Kidney (tissue), 13 donors: ENCODE measurements at regions not wholly inside any gene's neighbourhood (a gene's known extent, or its start where the extent isn't known, plus 50 kb on each side); places are given as distances from the start of the nearest gene placed in this dataset.

Experiments
- DNase-seq, 5 donors: peaks; one replicate each; pipeline ENCODE4 v3.0.0-alpha.2; 2013 to 2020
- FAIRE-seq: peaks from 2 replicates; lab custom pipeline; 2012; peaks lifted over from hg19 to GRCh38; lab: Jason Lieb, UNC
- H3K27ac ChIP-seq, 2 donors: one replicate each; pipeline ENCODE4 v1.7.0; 2013; ENCODE audit warnings: low read depth in 2 of 2, low read length in 2 of 2, inconsistent platforms in 1 of 2
- H3K27me3 ChIP-seq: one replicate; pipeline ENCODE4 v1.7.1; 2013; ENCODE audit warnings: low read length, inconsistent platforms; ENCODE audit not compliant: control insufficient read depth, insufficient read depth
- H3K36me3 ChIP-seq, 3 donors: one replicate each; pipeline versions ENCODE4 v1.7.0 to v1.7.1; 2013; ENCODE audit warnings: low read length in 3 of 3, control low read depth in 1 of 3, inconsistent platforms in 1 of 3; ENCODE audit not compliant: insufficient read depth in 3 of 3, control insufficient read depth in 2 of 3
- H3K4me1 ChIP-seq, 3 donors: one replicate each; pipeline versions ENCODE4 v1.7.0 to v1.7.1; 2013; ENCODE audit warnings: low read length in 3 of 3, inconsistent platforms in 1 of 3, low read depth in 1 of 3; ENCODE audit not compliant: control insufficient read depth in 2 of 3, insufficient read depth in 2 of 3
- H3K4me3 ChIP-seq, 3 donors: one replicate each; pipeline versions ENCODE4 v1.7.0 to v1.8.1; 2013; ENCODE audit warnings: low read length in 3 of 3, control low read depth in 1 of 3, inconsistent platforms in 1 of 3
- H3K9ac ChIP-seq, 3 donors: one replicate each; pipeline versions ENCODE4 v1.7.0 to v1.7.1; 2013; ENCODE audit warnings: low read length in 3 of 3, control low read depth in 1 of 3, inconsistent platforms in 1 of 3
- H3K9me3 ChIP-seq, 3 donors: one replicate each; pipeline versions ENCODE4 v1.7.0 to v1.7.1; 2013; ENCODE audit warnings: low read length in 3 of 3, control low read depth in 1 of 3, inconsistent platforms in 1 of 3; ENCODE audit not compliant: control insufficient read depth in 2 of 3, insufficient read depth in 1 of 3
- CTCF ChIP-seq: IDR thresholded peaks from 3 replicates; pipeline ENCODE4 v1.5.1; 2012; ENCODE audit warnings: mild to moderate bottlenecking, moderate library complexity, borderline replicate concordance; ENCODE audit not compliant: insufficient read depth; ENCODE audit errors: extremely low read depth
- intact Hi-C: fragments of 100-400 bp; cut with DNase I; formaldehyde crosslinking; loops from one replicate; pipeline ENCODE4 v1.11.1; 2022
- donor health status: control.
- donor health status: control.
- donor health status: control.
- donor health status: control.
- donor health status: control.
- donor health status: DM: yes; HTN: yes; CAD: no.
- donor health status: Normal renal cell carcinoma (clear cell type).

GRCh38 chr5:135233477-135233876 lies 165.6 kb downstream of the MACROH2A1 start:
- Histone ChIP-seq H3K4me1 (peaks cover 0 to 3% (median 0%) of the 10 kb centered on the region in 3 donors), H3K27ac (no peak overlapping the region), H3K36me3 (no peaks in the 10 kb centered on the region), H3K27me3 (no peaks in the 10 kb centered on the region), H3K9me3 (peaks cover 0 to 4% (median 0%) of the 10 kb centered on the region in 3 donors), H3K4me3 (no peak overlapping the region), H3K9ac (no peak overlapping the region)
- no peak for TF ChIP-seq CTCF
- peak in 1 of 5 donors; percentile 44 for DNase-seq
- intact Hi-C loops: no loop called here
- no peak for FAIRE-seq

GRCh38 chr5:135232958-135233357 lies 166.1 kb downstream of the MACROH2A1 start:
- H3K9me3 ChIP-seq: peaks cover 0 to 9% (median 2%) of the 10 kb centered on the region in 3 donors
- no peak for TF ChIP-seq CTCF
- H3K9ac ChIP-seq: no peak overlapping the region
- no peak overlapping the region for H3K4me3 ChIP-seq
- peaks cover 0 to 3% (median 0%) of the 10 kb centered on the region in 3 donors for H3K4me1 ChIP-seq
- H3K27me3 ChIP-seq: no peaks in the 10 kb centered on the region
- DNase-seq (peak in 1 of 5 donors; percentile 58), FAIRE-seq (no peak)
- H3K27ac ChIP-seq: no peak overlapping the region
- no peaks in the 10 kb centered on the region for H3K36me3 ChIP-seq
- intact Hi-C loops: no loop called here

GRCh38 chr5:135231289-135231688 lies 167.7 kb downstream of the MACROH2A1 start:
- no peak overlapping the region for H3K4me3 ChIP-seq
- FAIRE-seq (no peak), DNase-seq (peak in 1 of 5 donors; percentile 18)
- no peak for TF ChIP-seq CTCF
- H3K9me3 ChIP-seq: peaks cover 0 to 10% (median 2%) of the 10 kb centered on the region in 3 donors
- no peaks in the 10 kb centered on the region for H3K36me3 ChIP-seq
- H3K27me3 ChIP-seq: no peaks in the 10 kb centered on the region
- H3K4me1 ChIP-seq: peaks cover 0 to 3% (median 0%) of the 10 kb centered on the region in 3 donors
- intact Hi-C loops: no loop called here
- H3K9ac ChIP-seq: no peak overlapping the region
- no peak overlapping the region for H3K27ac ChIP-seq
